ENCODE measurements at regions not wholly inside any gene's neighbourhood (a gene's known extent, or its start where the extent isn't known, plus 50 kb on each side); places are given as distances from the start of the nearest gene placed in this dataset.
A peak's percentile ranks its signal among the peaks of the same experiment; 100 is the strongest.

GRCh38 chr20:63121749-63122405 is 94.1 kb downstream of the YTHDF1 start (continued):
- TF ChIP-seq, protein P1, sequence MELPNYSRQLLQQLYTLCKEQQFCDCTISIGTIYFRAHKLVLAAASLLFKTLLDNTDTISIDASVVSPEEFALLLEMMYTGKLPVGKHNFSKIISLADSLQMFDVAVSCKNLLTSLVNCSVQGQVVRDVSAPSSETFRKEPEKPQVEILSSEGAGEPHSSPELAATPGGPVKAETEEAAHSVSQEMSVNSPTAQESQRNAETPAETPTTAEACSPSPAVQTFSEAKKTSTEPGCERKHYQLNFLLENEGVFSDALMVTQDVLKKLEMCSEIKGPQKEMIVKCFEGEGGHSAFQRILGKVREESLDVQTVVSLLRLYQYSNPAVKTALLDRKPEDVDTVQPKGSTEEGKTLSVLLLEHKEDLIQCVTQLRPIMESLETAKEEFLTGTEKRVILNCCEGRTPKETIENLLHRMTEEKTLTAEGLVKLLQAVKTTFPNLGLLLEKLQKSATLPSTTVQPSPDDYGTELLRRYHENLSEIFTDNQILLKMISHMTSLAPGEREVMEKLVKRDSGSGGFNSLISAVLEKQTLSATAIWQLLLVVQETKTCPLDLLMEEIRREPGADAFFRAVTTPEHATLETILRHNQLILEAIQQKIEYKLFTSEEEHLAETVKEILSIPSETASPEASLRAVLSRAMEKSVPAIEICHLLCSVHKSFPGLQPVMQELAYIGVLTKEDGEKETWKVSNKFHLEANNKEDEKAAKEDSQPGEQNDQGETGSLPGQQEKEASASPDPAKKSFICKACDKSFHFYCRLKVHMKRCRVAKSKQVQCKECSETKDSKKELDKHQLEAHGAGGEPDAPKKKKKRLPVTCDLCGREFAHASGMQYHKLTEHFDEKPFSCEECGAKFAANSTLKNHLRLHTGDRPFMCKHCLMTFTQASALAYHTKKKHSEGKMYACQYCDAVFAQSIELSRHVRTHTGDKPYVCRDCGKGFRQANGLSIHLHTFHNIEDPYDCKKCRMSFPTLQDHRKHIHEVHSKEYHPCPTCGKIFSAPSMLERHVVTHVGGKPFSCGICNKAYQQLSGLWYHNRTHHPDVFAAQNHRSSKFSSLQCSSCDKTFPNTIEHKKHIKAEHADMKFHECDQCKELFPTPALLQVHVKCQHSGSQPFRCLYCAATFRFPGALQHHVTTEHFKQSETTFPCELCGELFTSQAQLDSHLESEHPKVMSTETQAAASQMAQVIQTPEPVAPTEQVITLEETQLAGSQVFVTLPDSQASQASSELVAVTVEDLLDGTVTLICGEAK (IDR thresholded peaks at IDR 0.05) = no peak
- TF ChIP-seq, protein P1 (CRISPR knock-in tag; IDR thresholded peaks at IDR 0.05) = peak; percentile 53; the same call in 1 of the 2 replicates

- FAIRE-seq = no peak
- Histone ChIP-seq H4K20me1 (ENCODE audit: insufficient read depth, low read length) (peaks cover 21% of the 10 kb centered on the region; the same call in 1 of the 2 replicates), H2AFZ (ENCODE audit: low read length) (no peak overlapping the region), H3K79me2 (ENCODE audit: insufficient read depth, low read length) (no peaks in the 10 kb centered on the region), H3K9ac (ENCODE audit: insufficient read depth, low read depth, low read length) (no peak overlapping the region), H3K9me3 (ENCODE audit: low read length) (no peaks in the 10 kb centered on the region), H3K27ac (ENCODE audit: extremely low read length, insufficient read depth, low read length) (no peak overlapping the region), H3K4me2 (ENCODE audit: low read depth, low read length) (no peak overlapping the region), H3K4me1 (ENCODE audit: insufficient read depth, low read length) (no peaks in the 10 kb centered on the region), H3K4me3 (replicated peaks in 1 of 3; ENCODE audit: insufficient read depth in 1 of 3, low read depth in 2 of 3, low read length in 3 of 3) (no peak overlapping the region), H3K36me3 (replicated peaks in 1 of 2; ENCODE audit: control insufficient read depth in 1 of 2, insufficient read depth in 2 of 2, low read length in 2 of 2) (no peaks in the 10 kb centered on the region), H3K27me3 (ENCODE audit: control insufficient read depth in 1 of 2, insufficient read depth in 2 of 2, low read length in 2 of 2) (peaks cover 23 to 97% of the 10 kb centered on the region in 2 experiments)
- no TSS peak for BruUV-seq (replicated peaks)
- DNase-seq (ENCODE audit: low spot score) = no peak
- intact Hi-C loops (cut with micrococcal nuclease; ENCODE audit: unreplicated experiment) (no loop called here), in situ Hi-C loops (cut with HindIII; ENCODE audit: extremely low pct_ligation_motif_present, low pct_unique_long_range_greater_than_20kb) (no loop called here)
- ChIA-PET POLR2A (no interaction called here), CTCF (ENCODE audit: low intra/inter-chr PET ratio, low total read pairs) (no interaction called here)
- no peak for ATAC-seq
- under 1% methylated on average over 14 of the region's 15 CpGs for WGBS (ENCODE audit: low lambda C conversion rate)
- no peak for TF ChIP-seq JUND (CRISPR knock-in tag; IDR thresholded peaks at IDR 0.05)
- no peak for TF ChIP-seq ZSCAN25 (CRISPR knock-in tag; IDR thresholded peaks at IDR 0.05)
- no peak for TF ChIP-seq ZNF777 (CRISPR knock-in tag; IDR thresholded peaks at IDR 0.05)
- TF ChIP-seq ZBTB7A (CRISPR knock-in tag; IDR thresholded peaks at IDR 0.05) = no peak
- no peak for TF ChIP-seq TEAD2 (CRISPR knock-in tag; IDR thresholded peaks at IDR 0.05)
- no peak for TF ChIP-seq KDM5A (IDR thresholded peaks at IDR 0.05; ENCODE audit: borderline replicate concordance, low read length)
- no peak for TF ChIP-seq ATF4 (CRISPR knock-in tag; IDR thresholded peaks at IDR 0.05)
- TF ChIP-seq SNAPC2 (CRISPR knock-in tag; IDR thresholded peaks at IDR 0.05) = no peak
- TF ChIP-seq RFXAP (CRISPR knock-in tag; IDR thresholded peaks at IDR 0.05; ENCODE audit: borderline replicate concordance) = no peak
- TF ChIP-seq SNAI1 (CRISPR knock-in tag; IDR thresholded peaks at IDR 0.05; ENCODE audit: borderline replicate concordance) = no peak
- TF ChIP-seq ZNF180 (CRISPR knock-in tag; IDR thresholded peaks at IDR 0.05; ENCODE audit: borderline replicate concordance, low read depth) = no peak
- TF ChIP-seq ZNF780A (CRISPR knock-in tag; IDR thresholded peaks at IDR 0.05) = no peak
- TF ChIP-seq ZNF460 (CRISPR knock-in tag; IDR thresholded peaks at IDR 0.05; ENCODE audit: borderline replicate concordance) = no peak
Observed at GRCh38 chr20:63121246-63121645, 94.7 kb downstream of the YTHDF1 start.

Measured in HepG2 (cell line).